ENCODE measurements at regions not wholly inside any gene's neighbourhood (a gene's known extent, or its start where the extent isn't known, plus 50 kb on each side); places are given as distances from the start of the nearest gene placed in this dataset.

DNA sequence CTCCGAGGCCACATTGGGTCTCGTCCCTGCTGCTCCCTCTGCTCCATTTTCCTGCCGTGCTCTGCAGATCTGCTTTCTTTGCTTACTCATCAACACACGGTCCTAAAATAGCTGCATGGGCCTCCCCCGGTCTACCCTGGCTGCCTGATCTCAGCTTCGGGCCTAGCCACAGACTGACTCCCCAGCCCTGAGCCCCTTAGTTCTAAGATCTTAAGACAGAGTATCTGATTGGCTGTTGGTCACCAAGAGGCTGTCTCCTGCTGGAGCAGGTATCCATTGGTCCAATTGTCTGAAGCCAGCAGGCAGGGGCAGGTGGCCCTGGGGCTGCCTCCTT lies 53.7 kb upstream of the NECTIN1 start:
- Histone ChIP-seq H3K4me3 (ENCODE audit: low read depth in 1 of 3, low read length in 3 of 3) (no peak overlapping the region), H3K27me3 (ENCODE audit: control insufficient read depth in 4 of 4, insufficient read depth in 4 of 4, low read length in 3 of 4) (no peaks in the 10 kb centered on the region), H3K4me1 (ENCODE audit: control insufficient read depth in 4 of 4, insufficient read depth in 4 of 4, low read length in 3 of 4) (no peaks in the 10 kb centered on the region), H3K9ac (ENCODE audit: low read depth in 1 of 2, low read length in 2 of 2) (no peak overlapping the region), H3K27ac (ENCODE audit: low read depth in 1 of 2, low read length in 2 of 2) (no peak overlapping the region), H3K36me3 (ENCODE audit: control insufficient read depth in 4 of 4, insufficient read depth in 3 of 4, low read depth in 1 of 4, low read length in 3 of 4) (no peaks in the 10 kb centered on the region), H3K9me3 (ENCODE audit: control insufficient read depth in 4 of 4, low read length in 3 of 4) (peaks cover 0 to 2% (median 0%) of the 10 kb centered on the region in 4 donors)
- no peak for DNase-seq (ENCODE audit: low spot score)
- WGBS = 75% methylated on average over 6 of the region's 6 CpGs
- TF ChIP-seq TAF1 (conservative IDR thresholded peaks at IDR 0.05) (no peak), EGR1 (IDR thresholded peaks at IDR 0.05; ENCODE audit: low read depth in 2 of 2) (no peak), GABPA (IDR thresholded peaks at IDR 0.05 in 1 of 2, conservative IDR thresholded peaks at IDR 0.05 in 1 of 2) (no peak), RXRA (IDR thresholded peaks at IDR 0.05) (no peak), JUND (IDR thresholded peaks at IDR 0.05) (no peak), YY1 (IDR thresholded peaks at IDR 0.05) (no peak), HNF4G (IDR thresholded peaks at IDR 0.05) (no peak), HNF4A (conservative IDR thresholded peaks at IDR 0.05) (no peak), SP1 (IDR thresholded peaks at IDR 0.05) (no peak), NR2F2 (IDR thresholded peaks at IDR 0.05) (no peak), FOXA1 (IDR thresholded peaks at IDR 0.05) (no peak), RAD21 (IDR thresholded peaks at IDR 0.05) (no peak), FOXA2 (IDR thresholded peaks at IDR 0.05) (no peak)
- TF ChIP-seq, protein P1, sequence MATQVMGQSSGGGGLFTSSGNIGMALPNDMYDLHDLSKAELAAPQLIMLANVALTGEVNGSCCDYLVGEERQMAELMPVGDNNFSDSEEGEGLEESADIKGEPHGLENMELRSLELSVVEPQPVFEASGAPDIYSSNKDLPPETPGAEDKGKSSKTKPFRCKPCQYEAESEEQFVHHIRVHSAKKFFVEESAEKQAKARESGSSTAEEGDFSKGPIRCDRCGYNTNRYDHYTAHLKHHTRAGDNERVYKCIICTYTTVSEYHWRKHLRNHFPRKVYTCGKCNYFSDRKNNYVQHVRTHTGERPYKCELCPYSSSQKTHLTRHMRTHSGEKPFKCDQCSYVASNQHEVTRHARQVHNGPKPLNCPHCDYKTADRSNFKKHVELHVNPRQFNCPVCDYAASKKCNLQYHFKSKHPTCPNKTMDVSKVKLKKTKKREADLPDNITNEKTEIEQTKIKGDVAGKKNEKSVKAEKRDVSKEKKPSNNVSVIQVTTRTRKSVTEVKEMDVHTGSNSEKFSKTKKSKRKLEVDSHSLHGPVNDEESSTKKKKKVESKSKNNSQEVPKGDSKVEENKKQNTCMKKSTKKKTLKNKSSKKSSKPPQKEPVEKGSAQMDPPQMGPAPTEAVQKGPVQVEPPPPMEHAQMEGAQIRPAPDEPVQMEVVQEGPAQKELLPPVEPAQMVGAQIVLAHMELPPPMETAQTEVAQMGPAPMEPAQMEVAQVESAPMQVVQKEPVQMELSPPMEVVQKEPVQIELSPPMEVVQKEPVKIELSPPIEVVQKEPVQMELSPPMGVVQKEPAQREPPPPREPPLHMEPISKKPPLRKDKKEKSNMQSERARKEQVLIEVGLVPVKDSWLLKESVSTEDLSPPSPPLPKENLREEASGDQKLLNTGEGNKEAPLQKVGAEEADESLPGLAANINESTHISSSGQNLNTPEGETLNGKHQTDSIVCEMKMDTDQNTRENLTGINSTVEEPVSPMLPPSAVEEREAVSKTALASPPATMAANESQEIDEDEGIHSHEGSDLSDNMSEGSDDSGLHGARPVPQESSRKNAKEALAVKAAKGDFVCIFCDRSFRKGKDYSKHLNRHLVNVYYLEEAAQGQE (IDR thresholded peaks at IDR 0.05) = no peak
- TF ChIP-seq, protein P2, sequence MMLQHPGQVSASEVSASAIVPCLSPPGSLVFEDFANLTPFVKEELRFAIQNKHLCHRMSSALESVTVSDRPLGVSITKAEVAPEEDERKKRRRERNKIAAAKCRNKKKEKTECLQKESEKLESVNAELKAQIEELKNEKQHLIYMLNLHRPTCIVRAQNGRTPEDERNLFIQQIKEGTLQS (IDR thresholded peaks at IDR 0.05) = no peak
- TF ChIP-seq, protein P3, sequence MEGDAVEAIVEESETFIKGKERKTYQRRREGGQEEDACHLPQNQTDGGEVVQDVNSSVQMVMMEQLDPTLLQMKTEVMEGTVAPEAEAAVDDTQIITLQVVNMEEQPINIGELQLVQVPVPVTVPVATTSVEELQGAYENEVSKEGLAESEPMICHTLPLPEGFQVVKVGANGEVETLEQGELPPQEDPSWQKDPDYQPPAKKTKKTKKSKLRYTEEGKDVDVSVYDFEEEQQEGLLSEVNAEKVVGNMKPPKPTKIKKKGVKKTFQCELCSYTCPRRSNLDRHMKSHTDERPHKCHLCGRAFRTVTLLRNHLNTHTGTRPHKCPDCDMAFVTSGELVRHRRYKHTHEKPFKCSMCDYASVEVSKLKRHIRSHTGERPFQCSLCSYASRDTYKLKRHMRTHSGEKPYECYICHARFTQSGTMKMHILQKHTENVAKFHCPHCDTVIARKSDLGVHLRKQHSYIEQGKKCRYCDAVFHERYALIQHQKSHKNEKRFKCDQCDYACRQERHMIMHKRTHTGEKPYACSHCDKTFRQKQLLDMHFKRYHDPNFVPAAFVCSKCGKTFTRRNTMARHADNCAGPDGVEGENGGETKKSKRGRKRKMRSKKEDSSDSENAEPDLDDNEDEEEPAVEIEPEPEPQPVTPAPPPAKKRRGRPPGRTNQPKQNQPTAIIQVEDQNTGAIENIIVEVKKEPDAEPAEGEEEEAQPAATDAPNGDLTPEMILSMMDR (IDR thresholded peaks at IDR 0.05; ENCODE audit: low read depth, low read length, missing input control) = no peak
- TF ChIP-seq, protein P4, sequence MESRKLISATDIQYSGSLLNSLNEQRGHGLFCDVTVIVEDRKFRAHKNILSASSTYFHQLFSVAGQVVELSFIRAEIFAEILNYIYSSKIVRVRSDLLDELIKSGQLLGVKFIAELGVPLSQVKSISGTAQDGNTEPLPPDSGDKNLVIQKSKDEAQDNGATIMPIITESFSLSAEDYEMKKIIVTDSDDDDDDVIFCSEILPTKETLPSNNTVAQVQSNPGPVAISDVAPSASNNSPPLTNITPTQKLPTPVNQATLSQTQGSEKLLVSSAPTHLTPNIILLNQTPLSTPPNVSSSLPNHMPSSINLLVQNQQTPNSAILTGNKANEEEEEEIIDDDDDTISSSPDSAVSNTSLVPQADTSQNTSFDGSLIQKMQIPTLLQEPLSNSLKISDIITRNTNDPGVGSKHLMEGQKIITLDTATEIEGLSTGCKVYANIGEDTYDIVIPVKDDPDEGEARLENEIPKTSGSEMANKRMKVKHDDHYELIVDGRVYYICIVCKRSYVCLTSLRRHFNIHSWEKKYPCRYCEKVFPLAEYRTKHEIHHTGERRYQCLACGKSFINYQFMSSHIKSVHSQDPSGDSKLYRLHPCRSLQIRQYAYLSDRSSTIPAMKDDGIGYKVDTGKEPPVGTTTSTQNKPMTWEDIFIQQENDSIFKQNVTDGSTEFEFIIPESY (IDR thresholded peaks at IDR 0.05) = no peak
- TF ChIP-seq, protein P5, sequence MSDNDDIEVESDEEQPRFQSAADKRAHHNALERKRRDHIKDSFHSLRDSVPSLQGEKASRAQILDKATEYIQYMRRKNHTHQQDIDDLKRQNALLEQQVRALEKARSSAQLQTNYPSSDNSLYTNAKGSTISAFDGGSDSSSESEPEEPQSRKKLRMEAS (IDR thresholded peaks at IDR 0.05) = no peak

All from liver (tissue), 8 donors.